ENCODE measurements at regions not wholly inside any gene's neighbourhood (a gene's known extent, or its start where the extent isn't known, plus 50 kb on each side); places are given as distances from the start of the nearest gene placed in this dataset.

DNA sequence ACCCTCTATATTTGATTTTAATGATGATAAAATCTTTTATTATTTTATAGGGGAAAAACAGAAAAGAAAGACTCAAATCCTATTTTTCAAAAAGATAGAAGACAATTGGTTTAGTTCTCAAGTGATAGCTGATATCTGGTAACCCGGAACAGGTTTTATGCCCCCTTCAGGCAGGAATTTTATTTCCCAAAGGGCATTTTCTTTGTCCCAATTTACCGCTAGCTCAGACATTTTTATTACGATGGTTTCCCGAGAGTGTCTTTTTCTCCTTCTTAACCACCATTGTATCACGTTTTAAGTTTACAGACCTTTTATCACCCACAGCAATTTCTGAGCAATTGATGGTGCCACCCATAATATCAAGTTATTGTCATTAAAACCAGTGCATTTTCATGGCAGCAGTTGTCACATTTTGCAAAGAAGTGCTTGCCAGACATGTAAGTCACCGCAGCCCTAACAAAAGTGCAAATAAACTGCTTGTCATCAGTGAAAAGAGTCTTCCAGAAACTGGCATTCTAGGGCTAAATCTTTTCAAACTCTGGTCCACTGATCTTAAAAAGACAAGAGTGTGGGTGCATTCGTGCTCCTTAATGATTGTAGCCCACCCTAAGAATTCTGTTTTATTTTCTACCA lies 204.8 kb upstream of the VCX start:
- TF ChIP-seq, protein P1, sequence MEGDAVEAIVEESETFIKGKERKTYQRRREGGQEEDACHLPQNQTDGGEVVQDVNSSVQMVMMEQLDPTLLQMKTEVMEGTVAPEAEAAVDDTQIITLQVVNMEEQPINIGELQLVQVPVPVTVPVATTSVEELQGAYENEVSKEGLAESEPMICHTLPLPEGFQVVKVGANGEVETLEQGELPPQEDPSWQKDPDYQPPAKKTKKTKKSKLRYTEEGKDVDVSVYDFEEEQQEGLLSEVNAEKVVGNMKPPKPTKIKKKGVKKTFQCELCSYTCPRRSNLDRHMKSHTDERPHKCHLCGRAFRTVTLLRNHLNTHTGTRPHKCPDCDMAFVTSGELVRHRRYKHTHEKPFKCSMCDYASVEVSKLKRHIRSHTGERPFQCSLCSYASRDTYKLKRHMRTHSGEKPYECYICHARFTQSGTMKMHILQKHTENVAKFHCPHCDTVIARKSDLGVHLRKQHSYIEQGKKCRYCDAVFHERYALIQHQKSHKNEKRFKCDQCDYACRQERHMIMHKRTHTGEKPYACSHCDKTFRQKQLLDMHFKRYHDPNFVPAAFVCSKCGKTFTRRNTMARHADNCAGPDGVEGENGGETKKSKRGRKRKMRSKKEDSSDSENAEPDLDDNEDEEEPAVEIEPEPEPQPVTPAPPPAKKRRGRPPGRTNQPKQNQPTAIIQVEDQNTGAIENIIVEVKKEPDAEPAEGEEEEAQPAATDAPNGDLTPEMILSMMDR (IDR thresholded peaks at IDR 0.05; ENCODE audit: insufficient read depth, low read length, poor library complexity, severe bottlenecking): no peak
- TF ChIP-seq EZH2phosphoT487 (conservative IDR thresholded peaks at IDR 0.05; ENCODE audit: low read length): no peak

Measured in SU-DHL-6 (cell line).